WTC11 (cell line): ENCODE measurements at regions not wholly inside any gene's neighbourhood (a gene's known extent, or its start where the extent isn't known, plus 50 kb on each side); places are given as distances from the start of the nearest gene placed in this dataset.

Experiments
- ATAC-seq: fragments of 200-7000 bp; cut with Tn5 transposase; 2 replicates; pipeline ENCODE4 v1.10.0; 2021; ENCODE audit warnings: mild to moderate bottlenecking, moderate library complexity
- CTCF ChIA-PET: fragments of 300-600 bp; sonication (Branson Sonifier 250); formaldehyde crosslinking; loops from one replicate; lab custom pipeline; 2021; ENCODE audit warnings: antibody characterized with exemption; lab: Charles Lee
- POLR2A ChIA-PET: fragments of 350-600 bp; sonication (Branson Sonifier 250); formaldehyde crosslinking; loops from one replicate; lab custom pipeline; 2021; ENCODE audit warnings: antibody characterized with exemption; lab: Charles Lee
- DNase-seq: peaks from one replicate; pipeline ENCODE4 v3.0.0; 2021; ENCODE audit warnings: low spot score
- H3K27ac Mint-ChIP-seq: 2 replicates; pipeline ENCODE4 v1.8.0; 2021; ENCODE audit warnings: mixed read lengths
- H3K27me3 Mint-ChIP-seq: 2 replicates; pipeline ENCODE4 v1.8.0; 2021; ENCODE audit warnings: low read depth, mild to moderate bottlenecking, moderate library complexity, mixed read lengths
- H3K36me3 Mint-ChIP-seq: 2 replicates; pipeline ENCODE4 v1.8.0; 2021; ENCODE audit warnings: mixed read lengths
- H3K4me1 Mint-ChIP-seq: 2 replicates; pipeline ENCODE4 v1.8.0; 2022; ENCODE audit warnings: mixed read lengths
- H3K4me3 Mint-ChIP-seq: 2 replicates; pipeline ENCODE4 v1.8.0; 2021; ENCODE audit warnings: mild to moderate bottlenecking, moderate library complexity, mixed read lengths
- H3K9me3 Mint-ChIP-seq: 2 replicates; pipeline ENCODE4 v1.8.0; 2021; ENCODE audit warnings: mixed read lengths
- ATF1 ChIP-seq: sonication (generic); formaldehyde crosslinking; IDR thresholded peaks from 2 replicates; pipeline ENCODE4 v1.8.1; 2023; ENCODE audit warnings: mild to moderate bottlenecking, moderate library complexity, missing genetic modification reagents
- CREM ChIP-seq: sonication (generic); formaldehyde crosslinking; IDR thresholded peaks from 2 replicates; pipeline ENCODE4 v1.8.1; 2022; ENCODE audit warnings: mild to moderate bottlenecking, missing genetic modification reagents, moderate library complexity
- EMX1 ChIP-seq: fragments of 250-450 bp; sonication (Bioruptor Pico); IDR thresholded peaks from 2 replicates; pipeline ENCODE4 v1.8.0; 2021; ENCODE audit warnings: mild to moderate bottlenecking
- FOXJ3 ChIP-seq: sonication (generic); formaldehyde crosslinking; IDR thresholded peaks from 2 replicates; pipeline ENCODE4 v1.9.0; 2021; ENCODE audit warnings: missing genetic modification reagents, mild to moderate bottlenecking, borderline replicate concordance
- GABPB1 ChIP-seq: sonication (generic); formaldehyde crosslinking; IDR thresholded peaks from 2 replicates; pipeline ENCODE4 v1.8.1; 2023; ENCODE audit warnings: mild to moderate bottlenecking, missing genetic modification reagents
- MXD4 ChIP-seq: fragments of 250-450 bp; sonication (Bioruptor Pico); IDR thresholded peaks from 2 replicates; pipeline ENCODE4 v1.8.0; 2021; ENCODE audit warnings: mild to moderate bottlenecking, moderate library complexity, borderline replicate concordance
- MYBL2 ChIP-seq: sonication (generic); formaldehyde crosslinking; IDR thresholded peaks from 2 replicates; pipeline ENCODE4 v1.8.1; 2023; ENCODE audit warnings: mild to moderate bottlenecking, moderate library complexity, missing genetic modification reagents
- SOX15 ChIP-seq: fragments of 250-450 bp; sonication (Bioruptor Pico); IDR thresholded peaks from 2 replicates; pipeline ENCODE4 v1.9.0; 2021; ENCODE audit warnings: mild to moderate bottlenecking
- TEAD4 ChIP-seq: sonication (generic); formaldehyde crosslinking; IDR thresholded peaks from 2 replicates; pipeline ENCODE4 v1.8.0; 2022; ENCODE audit warnings: mild to moderate bottlenecking, missing genetic modification reagents
- ZNF232 ChIP-seq: sonication (generic); formaldehyde crosslinking; IDR thresholded peaks from 2 replicates; pipeline ENCODE4 v1.8.0; 2022; ENCODE audit warnings: mild to moderate bottlenecking, missing genetic modification reagents
- ZNF416 ChIP-seq: fragments of 250-450 bp; sonication (Bioruptor Pico); IDR thresholded peaks from 2 replicates; pipeline ENCODE4 v1.9.0; 2021; ENCODE audit warnings: mild to moderate bottlenecking, inconsistent platforms
- TF ChIP-seq, protein P1 (sequence below): sonication (generic); formaldehyde crosslinking; IDR thresholded peaks from 2 replicates; pipeline ENCODE4 v1.8.1; 2022; ENCODE audit warnings: mild to moderate bottlenecking, missing genetic modification reagents, moderate library complexity, borderline replicate concordance
- TF ChIP-seq, protein P2 (sequence below): fragments of 250-450 bp; sonication (Bioruptor Pico); IDR thresholded peaks from 2 replicates; pipeline ENCODE4 v1.9.0; 2021; ENCODE audit warnings: mild to moderate bottlenecking, borderline replicate concordance
- TF ChIP-seq, protein P3 (sequence below): sonication (generic); formaldehyde crosslinking; IDR thresholded peaks from 2 replicates; pipeline ENCODE4 v1.8.0; 2023; ENCODE audit warnings: mild to moderate bottlenecking, missing genetic modification reagents
- TF ChIP-seq, protein P4 (sequence below): sonication (generic); formaldehyde crosslinking; IDR thresholded peaks from 2 replicates; pipeline ENCODE4 v1.8.0; 2022; ENCODE audit warnings: mild to moderate bottlenecking, missing genetic modification reagents
- TF ChIP-seq, protein P5 (sequence below): sonication (generic); formaldehyde crosslinking; IDR thresholded peaks from 2 replicates; pipeline ENCODE4 v1.8.0; 2023; ENCODE audit warnings: missing genetic modification reagents, mild to moderate bottlenecking, borderline replicate concordance
- TF ChIP-seq, protein P6 (sequence below): fragments of 250-450 bp; sonication (Bioruptor Pico); IDR thresholded peaks from 2 replicates; pipeline ENCODE4 v1.9.0; 2021; ENCODE audit warnings: moderate library complexity, mild to moderate bottlenecking, inconsistent platforms, borderline replicate concordance

DNA sequence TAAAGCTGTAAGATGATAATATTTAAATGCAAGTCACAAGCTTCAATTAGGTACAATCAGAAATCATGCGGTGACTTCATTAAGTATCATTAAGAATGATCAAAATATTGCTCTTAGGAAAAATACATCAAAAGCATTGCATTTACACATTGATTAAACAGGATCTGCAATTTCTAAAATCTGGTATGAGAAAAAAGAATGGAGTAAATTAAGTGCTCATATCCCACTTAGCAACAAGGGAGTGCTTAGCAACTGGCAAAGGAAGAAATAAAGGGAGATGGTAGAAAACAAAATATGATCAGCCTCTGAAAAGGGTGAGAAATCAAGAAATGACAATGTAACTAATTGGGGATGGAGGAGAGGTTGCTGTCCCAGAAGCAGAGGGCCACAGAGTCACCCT, 1918.2 kb upstream of the PIK3C3 start (continued):
- TF ChIP-seq MYBL2 (CRISPR knock-in tag) = no peak

DNA sequence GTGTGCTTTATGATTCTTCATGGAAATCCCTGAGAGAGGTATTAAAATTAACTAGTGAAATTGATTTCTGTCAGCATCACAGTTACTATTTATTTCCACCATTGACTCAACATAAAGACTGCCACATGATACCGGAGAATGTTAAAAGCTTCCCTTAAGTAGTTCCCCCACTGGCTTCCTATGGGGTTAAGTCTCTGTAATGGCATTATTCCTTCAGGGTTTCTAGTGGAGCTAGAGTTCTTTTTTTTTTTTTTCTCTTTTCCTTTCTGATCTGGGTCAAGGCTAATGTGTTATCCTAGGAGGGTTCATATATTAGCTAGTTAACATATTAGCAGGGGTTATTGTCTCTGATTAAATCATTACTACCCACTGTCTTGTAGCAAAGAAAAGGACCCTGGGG, 1919.1 kb upstream of the PIK3C3 start:
- Mint-ChIP-seq H3K4me1 (no peaks in the 10 kb centered on the region), H3K4me3 (no peak overlapping the region), H3K27ac (no peak overlapping the region), H3K9me3 (no peaks in the 10 kb centered on the region), H3K36me3 (no peaks in the 10 kb centered on the region), H3K27me3 (no peaks in the 10 kb centered on the region)
- ChIA-PET CTCF (no interaction called here), POLR2A (no interaction called here)
- DNase-seq (no peak), ATAC-seq (no peak; the same call in 1 of the 2 replicates)
- TF ChIP-seq, protein P1, sequence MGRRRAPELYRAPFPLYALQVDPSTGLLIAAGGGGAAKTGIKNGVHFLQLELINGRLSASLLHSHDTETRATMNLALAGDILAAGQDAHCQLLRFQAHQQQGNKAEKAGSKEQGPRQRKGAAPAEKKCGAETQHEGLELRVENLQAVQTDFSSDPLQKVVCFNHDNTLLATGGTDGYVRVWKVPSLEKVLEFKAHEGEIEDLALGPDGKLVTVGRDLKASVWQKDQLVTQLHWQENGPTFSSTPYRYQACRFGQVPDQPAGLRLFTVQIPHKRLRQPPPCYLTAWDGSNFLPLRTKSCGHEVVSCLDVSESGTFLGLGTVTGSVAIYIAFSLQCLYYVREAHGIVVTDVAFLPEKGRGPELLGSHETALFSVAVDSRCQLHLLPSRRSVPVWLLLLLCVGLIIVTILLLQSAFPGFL (CRISPR knock-in tag) = no peak
- TF ChIP-seq, protein P2, sequence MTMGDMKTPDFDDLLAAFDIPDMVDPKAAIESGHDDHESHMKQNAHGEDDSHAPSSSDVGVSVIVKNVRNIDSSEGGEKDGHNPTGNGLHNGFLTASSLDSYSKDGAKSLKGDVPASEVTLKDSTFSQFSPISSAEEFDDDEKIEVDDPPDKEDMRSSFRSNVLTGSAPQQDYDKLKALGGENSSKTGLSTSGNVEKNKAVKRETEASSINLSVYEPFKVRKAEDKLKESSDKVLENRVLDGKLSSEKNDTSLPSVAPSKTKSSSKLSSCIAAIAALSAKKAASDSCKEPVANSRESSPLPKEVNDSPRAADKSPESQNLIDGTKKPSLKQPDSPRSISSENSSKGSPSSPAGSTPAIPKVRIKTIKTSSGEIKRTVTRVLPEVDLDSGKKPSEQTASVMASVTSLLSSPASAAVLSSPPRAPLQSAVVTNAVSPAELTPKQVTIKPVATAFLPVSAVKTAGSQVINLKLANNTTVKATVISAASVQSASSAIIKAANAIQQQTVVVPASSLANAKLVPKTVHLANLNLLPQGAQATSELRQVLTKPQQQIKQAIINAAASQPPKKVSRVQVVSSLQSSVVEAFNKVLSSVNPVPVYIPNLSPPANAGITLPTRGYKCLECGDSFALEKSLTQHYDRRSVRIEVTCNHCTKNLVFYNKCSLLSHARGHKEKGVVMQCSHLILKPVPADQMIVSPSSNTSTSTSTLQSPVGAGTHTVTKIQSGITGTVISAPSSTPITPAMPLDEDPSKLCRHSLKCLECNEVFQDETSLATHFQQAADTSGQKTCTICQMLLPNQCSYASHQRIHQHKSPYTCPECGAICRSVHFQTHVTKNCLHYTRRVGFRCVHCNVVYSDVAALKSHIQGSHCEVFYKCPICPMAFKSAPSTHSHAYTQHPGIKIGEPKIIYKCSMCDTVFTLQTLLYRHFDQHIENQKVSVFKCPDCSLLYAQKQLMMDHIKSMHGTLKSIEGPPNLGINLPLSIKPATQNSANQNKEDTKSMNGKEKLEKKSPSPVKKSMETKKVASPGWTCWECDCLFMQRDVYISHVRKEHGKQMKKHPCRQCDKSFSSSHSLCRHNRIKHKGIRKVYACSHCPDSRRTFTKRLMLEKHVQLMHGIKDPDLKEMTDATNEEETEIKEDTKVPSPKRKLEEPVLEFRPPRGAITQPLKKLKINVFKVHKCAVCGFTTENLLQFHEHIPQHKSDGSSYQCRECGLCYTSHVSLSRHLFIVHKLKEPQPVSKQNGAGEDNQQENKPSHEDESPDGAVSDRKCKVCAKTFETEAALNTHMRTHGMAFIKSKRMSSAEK = no peak
- TF ChIP-seq ATF1 (CRISPR knock-in tag) (no peak), ZNF232 (CRISPR knock-in tag) (no peak), TEAD4 (no peak), CREM (CRISPR knock-in tag) (no peak), SOX15 (no peak), GABPB1 (CRISPR knock-in tag) (no peak), MXD4 (CRISPR knock-in tag) (no peak)
- TF ChIP-seq, protein P3, sequence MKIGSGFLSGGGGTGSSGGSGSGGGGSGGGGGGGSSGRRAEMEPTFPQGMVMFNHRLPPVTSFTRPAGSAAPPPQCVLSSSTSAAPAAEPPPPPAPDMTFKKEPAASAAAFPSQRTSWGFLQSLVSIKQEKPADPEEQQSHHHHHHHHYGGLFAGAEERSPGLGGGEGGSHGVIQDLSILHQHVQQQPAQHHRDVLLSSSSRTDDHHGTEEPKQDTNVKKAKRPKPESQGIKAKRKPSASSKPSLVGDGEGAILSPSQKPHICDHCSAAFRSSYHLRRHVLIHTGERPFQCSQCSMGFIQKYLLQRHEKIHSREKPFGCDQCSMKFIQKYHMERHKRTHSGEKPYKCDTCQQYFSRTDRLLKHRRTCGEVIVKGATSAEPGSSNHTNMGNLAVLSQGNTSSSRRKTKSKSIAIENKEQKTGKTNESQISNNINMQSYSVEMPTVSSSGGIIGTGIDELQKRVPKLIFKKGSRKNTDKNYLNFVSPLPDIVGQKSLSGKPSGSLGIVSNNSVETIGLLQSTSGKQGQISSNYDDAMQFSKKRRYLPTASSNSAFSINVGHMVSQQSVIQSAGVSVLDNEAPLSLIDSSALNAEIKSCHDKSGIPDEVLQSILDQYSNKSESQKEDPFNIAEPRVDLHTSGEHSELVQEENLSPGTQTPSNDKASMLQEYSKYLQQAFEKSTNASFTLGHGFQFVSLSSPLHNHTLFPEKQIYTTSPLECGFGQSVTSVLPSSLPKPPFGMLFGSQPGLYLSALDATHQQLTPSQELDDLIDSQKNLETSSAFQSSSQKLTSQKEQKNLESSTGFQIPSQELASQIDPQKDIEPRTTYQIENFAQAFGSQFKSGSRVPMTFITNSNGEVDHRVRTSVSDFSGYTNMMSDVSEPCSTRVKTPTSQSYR = no peak
- TF ChIP-seq, protein P4, sequence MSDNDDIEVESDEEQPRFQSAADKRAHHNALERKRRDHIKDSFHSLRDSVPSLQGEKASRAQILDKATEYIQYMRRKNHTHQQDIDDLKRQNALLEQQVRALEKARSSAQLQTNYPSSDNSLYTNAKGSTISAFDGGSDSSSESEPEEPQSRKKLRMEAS = no peak

DNA sequence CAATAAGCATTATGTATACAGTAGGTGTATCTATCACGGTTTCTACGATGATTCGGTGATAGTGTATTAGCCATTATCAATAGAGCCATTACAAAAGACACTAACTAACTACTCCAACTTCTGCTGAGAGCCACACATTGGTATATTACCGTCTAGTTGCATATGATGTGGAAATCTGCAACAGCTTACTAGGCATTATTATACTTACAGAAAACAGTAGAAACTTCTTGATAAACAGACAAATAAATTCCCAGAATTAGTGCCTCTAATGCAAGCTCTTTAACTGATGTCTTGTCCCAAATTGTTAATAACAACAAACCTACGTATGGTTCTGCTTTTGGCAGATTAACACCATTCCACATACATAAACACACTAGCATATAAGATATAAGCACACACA, 1923.0 kb upstream of the PIK3C3 start:
- POLR2A ChIA-PET = no interaction called here
- ATAC-seq = no peak
- no peaks in the 10 kb centered on the region for H3K4me1 Mint-ChIP-seq

More for the DNA sequence above, 1923.0 kb upstream of the PIK3C3 start:
- DNase-seq = no peak
- Mint-ChIP-seq H3K4me3 (no peak overlapping the region), H3K36me3 (no peaks in the 10 kb centered on the region), H3K9me3 (peaks cover 5% of the 10 kb centered on the region; the same call in 1 of the 2 replicates), H3K27ac (no peak overlapping the region), H3K27me3 (no peaks in the 10 kb centered on the region)
- CTCF ChIA-PET = no interaction called here
- TF ChIP-seq TEAD4 (no peak), EMX1 (CRISPR knock-in tag) (no peak), FOXJ3 (CRISPR knock-in tag) (no peak), ZNF416 (no peak)
- TF ChIP-seq, protein P5, sequence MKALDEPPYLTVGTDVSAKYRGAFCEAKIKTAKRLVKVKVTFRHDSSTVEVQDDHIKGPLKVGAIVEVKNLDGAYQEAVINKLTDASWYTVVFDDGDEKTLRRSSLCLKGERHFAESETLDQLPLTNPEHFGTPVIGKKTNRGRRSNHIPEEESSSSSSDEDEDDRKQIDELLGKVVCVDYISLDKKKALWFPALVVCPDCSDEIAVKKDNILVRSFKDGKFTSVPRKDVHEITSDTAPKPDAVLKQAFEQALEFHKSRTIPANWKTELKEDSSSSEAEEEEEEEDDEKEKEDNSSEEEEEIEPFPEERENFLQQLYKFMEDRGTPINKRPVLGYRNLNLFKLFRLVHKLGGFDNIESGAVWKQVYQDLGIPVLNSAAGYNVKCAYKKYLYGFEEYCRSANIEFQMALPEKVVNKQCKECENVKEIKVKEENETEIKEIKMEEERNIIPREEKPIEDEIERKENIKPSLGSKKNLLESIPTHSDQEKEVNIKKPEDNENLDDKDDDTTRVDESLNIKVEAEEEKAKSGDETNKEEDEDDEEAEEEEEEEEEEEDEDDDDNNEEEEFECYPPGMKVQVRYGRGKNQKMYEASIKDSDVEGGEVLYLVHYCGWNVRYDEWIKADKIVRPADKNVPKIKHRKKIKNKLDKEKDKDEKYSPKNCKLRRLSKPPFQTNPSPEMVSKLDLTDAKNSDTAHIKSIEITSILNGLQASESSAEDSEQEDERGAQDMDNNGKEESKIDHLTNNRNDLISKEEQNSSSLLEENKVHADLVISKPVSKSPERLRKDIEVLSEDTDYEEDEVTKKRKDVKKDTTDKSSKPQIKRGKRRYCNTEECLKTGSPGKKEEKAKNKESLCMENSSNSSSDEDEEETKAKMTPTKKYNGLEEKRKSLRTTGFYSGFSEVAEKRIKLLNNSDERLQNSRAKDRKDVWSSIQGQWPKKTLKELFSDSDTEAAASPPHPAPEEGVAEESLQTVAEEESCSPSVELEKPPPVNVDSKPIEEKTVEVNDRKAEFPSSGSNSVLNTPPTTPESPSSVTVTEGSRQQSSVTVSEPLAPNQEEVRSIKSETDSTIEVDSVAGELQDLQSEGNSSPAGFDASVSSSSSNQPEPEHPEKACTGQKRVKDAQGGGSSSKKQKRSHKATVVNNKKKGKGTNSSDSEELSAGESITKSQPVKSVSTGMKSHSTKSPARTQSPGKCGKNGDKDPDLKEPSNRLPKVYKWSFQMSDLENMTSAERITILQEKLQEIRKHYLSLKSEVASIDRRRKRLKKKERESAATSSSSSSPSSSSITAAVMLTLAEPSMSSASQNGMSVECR = no peak
- TF ChIP-seq, protein P6, sequence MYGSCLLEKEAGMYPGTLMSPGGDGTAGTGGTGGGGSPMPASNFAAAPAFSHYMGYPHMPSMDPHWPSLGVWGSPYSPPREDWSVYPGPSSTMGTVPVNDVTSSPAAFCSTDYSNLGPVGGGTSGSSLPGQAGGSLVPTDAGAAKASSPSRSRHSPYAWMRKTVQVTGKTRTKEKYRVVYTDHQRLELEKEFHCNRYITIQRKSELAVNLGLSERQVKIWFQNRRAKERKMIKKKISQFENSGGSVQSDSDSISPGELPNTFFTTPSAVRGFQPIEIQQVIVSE = no peak
